HCT116 (cell line): ENCODE measurements at regions not wholly inside any gene's neighbourhood (a gene's known extent, or its start where the extent isn't known, plus 50 kb on each side); places are given as distances from the start of the nearest gene placed in this dataset.

ENCODE experiments used
- CTCF ChIP-seq, 3 experiments: fragments of 200-600 bp in 1 of 3; sonication (generic) in 1 of 3; IDR thresholded peaks in 2 of 3; conservative IDR thresholded peaks in 1 of 3; 2 replicates each; pipeline ENCODE4 v1.5.1; 2012 to 2017; ENCODE audit warnings: low read depth in 2 of 3, low read length in 2 of 3, antibody characterized with exemption in 1 of 3, borderline replicate concordance in 1 of 3, control low read depth in 1 of 3, mild to moderate bottlenecking in 1 of 3, mixed read lengths in 1 of 3, mixed run types in 1 of 3, moderate library complexity in 1 of 3; ENCODE audit not compliant: insufficient read depth in 1 of 3
- EZH2 ChIP-seq: fragments of 200-600 bp; sonication (generic); IDR thresholded peaks from 2 replicates; pipeline ENCODE4 v1.6.1; 2017; ENCODE audit warnings: antibody characterized with exemption, mixed run types
- MAX ChIP-seq: IDR thresholded peaks from 2 replicates; pipeline ENCODE4 v1.6.1; 2012
- POLR2A ChIP-seq: IDR thresholded peaks from 2 replicates; pipeline ENCODE4 v1.7.0; 2011; ENCODE audit warnings: borderline replicate concordance; ENCODE audit not compliant: insufficient read depth, insufficient read length; ENCODE audit errors: extremely low read depth
- POLR2AphosphoS5 ChIP-seq: IDR thresholded peaks from 2 replicates; pipeline ENCODE4 v1.6.1; 2011; ENCODE audit warnings: mild to moderate bottlenecking, low read depth, low read length, moderate library complexity
- TCF7L2 ChIP-seq: IDR thresholded peaks from 2 replicates; pipeline ENCODE4 v1.7.0; 2011; ENCODE audit warnings: borderline replicate concordance, inconsistent platforms; ENCODE audit not compliant: insufficient read depth, insufficient read length; ENCODE audit errors: extremely low read depth

GRCh38 chr20:24810676-24811407 is 138.2 kb upstream of the CST7 start:
- no peak for TF ChIP-seq CTCF (IDR thresholded peaks at IDR 0.05 in 2 of 3, conservative IDR thresholded peaks at IDR 0.05 in 1 of 3; ENCODE audit: borderline replicate concordance in 1 of 3, insufficient read depth in 1 of 3, low read depth in 2 of 3, low read length in 2 of 3)
- TF ChIP-seq POLR2AphosphoS5 = no peak
- TF ChIP-seq EZH2 = no peak
- no peak for TF ChIP-seq POLR2A
- no peak for TF ChIP-seq MAX
- no peak for TF ChIP-seq TCF7L2
